Cerebellar cortex (tissue), 1 donor: ENCODE measurements at regions not wholly inside any gene's neighbourhood (a gene's known extent, or its start where the extent isn't known, plus 50 kb on each side); places are given as distances from the start of the nearest gene placed in this dataset.

Experiments used
- DNase-seq: peaks from one replicate; pipeline ENCODE4 v3.0.0-alpha.2; 2015; ENCODE audit warnings: low spot score

DNA sequence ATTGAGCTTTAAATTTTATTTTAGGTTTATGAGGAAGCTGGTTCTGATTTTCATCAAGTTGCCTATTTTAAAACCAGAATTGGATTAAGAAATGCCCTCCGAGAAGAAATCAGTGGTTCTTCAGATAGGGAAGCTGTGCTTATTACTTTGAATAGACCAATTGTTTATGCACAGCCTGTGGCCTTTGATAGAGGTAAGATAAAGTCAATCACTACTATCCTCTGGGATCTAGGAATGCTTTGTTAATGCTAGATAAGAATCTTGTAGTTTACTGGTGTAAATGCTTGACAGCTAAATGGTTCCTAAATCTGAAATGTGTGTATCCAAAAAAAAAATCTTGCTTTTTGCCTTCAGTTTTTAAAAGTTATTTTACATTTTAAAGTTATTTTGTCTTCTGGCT, 73.0 kb upstream of the ADAD1 start:
- DNase-seq: no peak

DNA sequence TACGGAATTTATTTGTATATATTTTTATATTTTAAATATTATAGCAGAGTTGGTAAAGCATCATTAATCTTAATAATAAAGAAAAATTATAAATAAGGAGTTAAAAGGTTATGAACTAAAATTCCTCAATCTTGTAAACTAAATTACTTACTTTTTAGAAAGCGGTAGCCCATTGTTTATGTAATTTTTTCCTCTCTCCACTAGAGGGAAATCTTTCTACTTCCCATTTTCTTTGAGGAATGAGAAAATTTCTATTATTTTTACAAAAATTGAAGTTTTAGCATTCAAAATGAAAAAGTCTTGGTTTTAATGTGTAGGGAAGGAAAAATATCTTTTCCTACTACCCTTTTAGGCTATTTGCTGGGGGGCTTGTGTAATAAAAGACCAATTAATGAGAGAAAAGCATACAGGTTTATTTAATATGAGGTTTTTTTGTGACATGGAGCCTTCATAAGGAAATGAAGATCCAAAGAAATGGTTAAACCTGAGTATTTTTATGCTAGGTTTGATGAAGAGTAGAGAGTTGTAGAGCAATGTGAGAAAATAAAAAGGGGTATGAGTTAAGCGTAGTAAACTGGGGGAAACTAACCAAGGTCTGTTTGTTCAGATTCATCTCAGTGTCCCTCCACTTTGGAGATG, 68.7 kb upstream of the ADAD1 start:
- no peak for DNase-seq

DNA sequence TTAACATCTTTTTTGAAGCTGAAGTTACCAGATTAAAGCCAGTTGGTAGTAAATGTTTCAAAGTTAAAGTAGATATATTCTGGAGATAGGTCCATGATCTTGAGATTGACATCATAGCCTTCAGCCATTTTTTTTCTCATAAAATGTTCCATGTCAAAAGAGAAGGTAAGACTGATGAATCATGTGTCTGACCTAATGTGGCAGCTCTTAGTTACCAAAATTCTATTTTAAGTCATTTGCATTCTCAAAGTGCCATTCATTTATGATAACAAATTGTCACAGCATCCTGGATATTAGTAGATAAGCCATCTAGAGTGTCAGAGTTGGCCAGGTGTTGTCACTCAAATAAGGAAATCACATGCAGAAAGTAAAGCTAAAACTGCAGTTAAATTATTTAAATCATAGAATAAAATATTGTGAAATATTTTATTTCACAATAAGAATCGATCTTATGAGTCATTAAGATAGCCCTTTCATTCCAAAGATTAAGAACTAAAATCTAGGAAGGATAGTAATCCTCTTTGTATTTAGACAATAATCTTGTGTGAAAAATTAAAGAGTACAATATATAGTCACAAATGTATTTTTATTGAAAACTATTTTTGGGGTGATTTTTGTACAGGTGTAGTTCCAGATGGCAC, 65.7 kb upstream of the ADAD1 start:
- no peak for DNase-seq

DNA sequence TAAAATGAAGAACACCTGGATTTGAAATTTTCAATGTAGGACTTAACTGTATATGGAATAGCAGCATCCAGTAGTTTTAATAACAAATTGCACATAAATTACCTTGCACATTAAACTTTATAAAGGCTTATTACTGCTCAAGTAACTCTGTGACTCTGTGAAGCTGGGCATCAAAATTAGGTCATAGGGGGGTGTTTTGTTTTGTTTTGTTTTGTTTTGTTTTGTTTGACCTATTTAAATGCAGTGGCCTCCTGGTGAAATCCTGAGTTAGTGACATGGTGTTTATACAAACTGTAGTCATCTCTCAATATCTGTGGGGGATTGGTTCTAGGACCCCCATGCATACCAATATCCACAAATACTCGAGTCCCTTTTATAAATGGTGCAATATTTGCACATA, 51.9 kb upstream of the ADAD1 start:
- DNase-seq: no peak

DNA sequence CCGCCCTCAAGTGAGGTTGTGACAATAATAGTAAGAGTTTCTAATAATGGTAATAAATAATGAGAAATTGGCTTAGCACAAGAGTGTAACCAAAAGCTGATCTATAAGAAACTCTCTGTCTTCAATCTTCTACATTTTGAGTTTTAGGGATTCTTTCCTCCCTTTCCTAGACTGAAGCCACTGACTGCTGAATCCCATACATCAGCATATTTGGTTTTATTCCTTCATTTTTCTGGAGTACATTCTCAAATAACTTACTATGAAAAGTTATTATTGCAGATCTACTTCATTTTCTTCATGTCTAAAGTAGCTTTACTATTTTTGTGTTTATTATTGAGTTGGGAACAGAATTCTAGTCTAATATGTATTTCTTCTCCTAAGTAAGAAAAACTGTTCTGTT, 49.9 kb upstream of the ADAD1 start:
- DNase-seq: no peak
